HTR-8/SVneo (cell line): ENCODE measurements at regions not wholly inside any gene's neighbourhood (a gene's known extent, or its start where the extent isn't known, plus 50 kb on each side); places are given as distances from the start of the nearest gene placed in this dataset.

Experiments
- DNase-seq: peaks from one replicate; pipeline ENCODE4 v3.0.0; 2011; ENCODE audit warnings: low spot score, mixed read lengths; ENCODE audit not compliant: insufficient read length
- FAIRE-seq: peaks from 2 replicates; lab custom pipeline; 2011; peaks lifted over from hg19 to GRCh38; lab: Jason Lieb, UNC

DNA sequence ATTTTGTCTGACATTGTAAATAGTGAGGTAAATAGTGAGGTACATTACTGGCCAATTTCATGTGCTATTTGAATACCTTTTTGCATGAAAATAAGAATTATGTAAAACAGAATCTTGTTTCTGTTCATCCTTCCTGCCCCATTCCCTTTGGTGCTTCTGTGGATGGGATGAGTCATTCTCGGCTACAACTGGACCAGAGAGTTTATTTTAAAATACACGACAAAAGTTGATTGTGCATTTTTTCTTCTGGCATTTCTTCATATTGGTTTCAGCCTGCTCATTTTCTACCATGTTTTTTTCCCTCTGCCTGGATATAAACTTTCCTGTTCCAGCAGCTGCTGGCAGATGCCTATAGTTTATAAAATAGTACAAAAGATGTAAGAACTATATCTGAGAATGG is 107.5 kb downstream of the CYSLTR2 start:
- FAIRE-seq (no peak), DNase-seq (no peak)

- peak; percentile 19 for DNase-seq
- FAIRE-seq: no peak
Observed at GRCh38 chr13:48769107-48769704, 115.5 kb downstream of the CYSLTR2 start.

GRCh38 chr13:48770372-48770771 is 116.6 kb downstream of the CYSLTR2 start:
- no peak for DNase-seq
- FAIRE-seq: no peak

GRCh38 chr13:48772908-48773307 is 119.2 kb downstream of the CYSLTR2 start:
- FAIRE-seq (no peak), DNase-seq (no peak)

GRCh38 chr13:48773531-48774275 is 120.0 kb downstream of the CYSLTR2 start:
- DNase-seq (no peak), FAIRE-seq (no peak)

- DNase-seq (no peak), FAIRE-seq (no peak)
Observed at GRCh38 chr13:48775285-48775684, 121.6 kb downstream of the CYSLTR2 start.

DNA sequence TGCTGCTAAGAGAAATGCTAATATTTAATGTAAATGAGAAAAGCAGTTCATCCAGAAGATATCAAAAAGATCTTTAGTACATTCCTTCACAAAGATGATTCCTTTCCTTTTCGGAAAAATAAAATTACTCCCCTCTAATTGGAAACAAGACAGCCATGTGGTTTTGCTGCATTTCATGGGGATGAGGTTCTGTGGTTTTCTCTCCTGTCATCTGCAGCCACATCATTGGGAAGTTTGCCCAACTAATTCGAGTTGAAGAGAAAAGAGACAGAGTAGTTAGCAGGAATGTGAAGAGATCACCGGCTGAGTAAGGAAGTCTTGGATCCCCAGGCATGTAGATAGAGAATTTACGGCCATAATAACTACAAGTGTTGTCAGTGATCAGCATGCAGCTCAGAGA is 122.1 kb downstream of the CYSLTR2 start:
- DNase-seq (peak; percentile 34), FAIRE-seq (no peak)

GRCh38 chr13:48776401-48776800 is 122.7 kb downstream of the CYSLTR2 start:
- FAIRE-seq: no peak

DNA sequence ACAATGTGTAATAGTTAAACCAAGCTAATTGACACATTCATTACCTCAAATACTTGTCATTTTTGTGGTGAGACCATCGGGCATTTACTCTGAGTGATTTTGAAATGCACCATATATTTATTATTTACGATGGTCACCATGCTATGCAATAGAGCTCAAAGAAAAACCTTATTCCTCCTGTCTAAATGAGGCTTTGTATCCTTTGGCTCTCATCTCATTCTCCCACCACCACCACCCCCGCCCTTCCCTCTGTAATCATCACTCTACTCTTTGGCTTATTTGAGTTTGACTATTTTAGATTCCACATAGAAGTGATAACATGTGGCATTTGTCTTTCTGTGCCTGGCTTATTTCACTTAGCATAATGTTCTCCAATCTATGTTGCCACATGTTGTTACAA is 124.9 kb downstream of the CYSLTR2 start:
- no peak for FAIRE-seq

More at GRCh38 chr13:48776401-48776800, 122.7 kb downstream of the CYSLTR2 start:
- no peak for DNase-seq

DNA sequence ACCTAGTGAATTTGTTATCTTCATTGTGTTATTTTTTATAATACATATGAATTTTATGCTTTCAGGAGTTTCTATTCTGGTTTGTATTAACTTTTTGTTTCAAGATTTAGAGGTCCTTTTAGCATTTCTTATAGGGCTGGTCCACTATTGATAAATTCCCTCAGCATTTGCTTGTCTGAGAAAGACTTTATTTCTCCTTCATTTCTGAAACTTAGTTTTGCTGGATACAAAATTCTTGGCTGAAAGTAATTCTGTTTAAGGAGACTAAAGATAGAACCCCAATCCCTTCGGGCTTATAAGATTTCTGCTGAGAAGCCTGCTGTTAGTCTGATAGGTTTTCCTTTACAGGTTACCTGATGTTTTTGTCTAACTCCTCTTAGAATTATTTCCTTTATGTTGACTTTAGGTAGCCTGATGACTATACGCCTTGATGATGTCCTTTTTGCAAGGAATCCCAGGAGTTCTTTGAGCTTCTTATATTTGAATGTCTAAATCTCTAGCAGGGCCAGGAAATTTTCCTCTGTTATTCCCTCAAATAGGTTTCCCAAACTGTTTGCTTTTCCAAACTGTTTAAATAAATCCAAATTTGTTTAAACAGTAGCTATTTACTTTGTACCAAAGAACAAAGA is 127.1 kb downstream of the CYSLTR2 start:
- DNase-seq (no peak), FAIRE-seq (no peak)

More for the DNA sequence above, 124.9 kb downstream of the CYSLTR2 start:
- no peak for DNase-seq

- DNase-seq (no peak), FAIRE-seq (no peak)
Observed at GRCh38 chr13:48782429-48782840, 128.7 kb downstream of the CYSLTR2 start.

DNA sequence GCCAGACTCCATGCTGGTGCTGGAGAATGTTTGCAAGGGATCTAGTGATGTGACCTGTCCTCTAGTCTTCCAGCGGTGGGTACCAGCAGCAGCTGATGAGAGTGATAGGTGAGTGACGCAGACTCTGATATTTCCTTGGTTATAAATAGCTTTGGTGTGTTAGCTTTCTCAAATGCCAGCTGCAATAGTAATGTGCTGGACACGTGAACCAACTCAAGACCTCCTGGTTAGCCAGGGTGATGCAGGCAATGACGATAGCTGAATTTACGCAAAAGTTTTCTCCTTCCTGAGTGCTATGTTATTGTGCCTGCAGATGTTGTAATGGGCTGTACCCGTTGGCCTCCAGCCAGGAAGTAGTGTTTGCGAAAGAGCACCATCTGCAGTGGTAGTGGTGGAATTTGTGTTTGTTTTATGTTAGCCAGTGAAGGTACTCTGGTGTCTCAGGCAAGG is 129.5 kb downstream of the CYSLTR2 start:
- DNase-seq: peak; percentile 19
- FAIRE-seq: peak; percentile 20

GRCh38 chr13:48783695-48784230 is 130.0 kb downstream of the CYSLTR2 start:
- DNase-seq: no peak
- no peak for FAIRE-seq

DNA sequence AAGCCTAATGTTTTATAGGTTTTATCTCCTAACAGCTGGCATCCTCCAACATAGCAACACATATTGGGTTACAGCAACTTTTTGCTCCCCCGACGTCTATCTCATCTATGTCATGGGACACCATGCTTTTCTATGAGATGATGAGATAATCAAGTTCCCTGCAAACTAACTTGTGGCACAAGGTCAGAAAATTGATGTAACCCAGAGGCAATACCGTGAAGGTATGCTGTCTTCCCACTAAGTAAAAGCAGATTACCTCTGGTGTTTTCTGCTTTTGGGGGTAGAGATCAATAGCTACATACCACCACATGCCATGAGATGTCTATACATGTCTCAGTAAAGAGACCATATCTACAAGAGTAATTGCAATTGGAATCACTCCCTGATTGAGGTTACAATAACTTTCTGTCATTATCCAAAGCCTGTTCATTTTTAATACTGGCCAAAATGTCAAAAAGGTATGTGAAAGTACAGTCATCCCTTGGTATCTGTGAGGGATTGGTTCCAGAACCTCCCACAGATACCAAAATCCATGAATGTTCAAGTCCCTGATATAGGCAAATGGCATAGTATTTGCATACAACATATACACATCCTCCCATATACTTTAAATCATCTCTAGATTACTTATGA is 131.3 kb downstream of the CYSLTR2 start:
- DNase-seq (no peak), FAIRE-seq (no peak)

GRCh38 chr13:48790199-48790598 is 136.5 kb downstream of the CYSLTR2 start:
- DNase-seq: no peak
- FAIRE-seq: no peak

DNA sequence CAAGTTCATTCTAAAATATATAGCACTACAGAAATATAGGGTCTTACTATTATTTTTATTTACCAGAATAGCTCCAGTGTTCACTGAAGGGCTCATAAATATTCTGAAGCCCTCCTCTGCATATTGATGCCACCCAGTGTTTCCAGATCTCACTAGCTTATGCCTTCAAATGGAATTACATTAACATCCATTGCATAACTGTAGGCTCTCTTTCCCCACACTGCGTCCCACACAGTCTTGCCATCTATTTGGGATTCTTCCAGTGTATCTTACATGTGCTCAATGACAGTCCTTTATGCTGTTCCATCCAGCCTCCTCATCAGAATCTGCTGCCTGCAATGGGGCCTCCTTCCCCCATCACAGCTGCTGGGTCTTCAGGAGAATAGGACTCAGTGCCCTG is 137.2 kb downstream of the CYSLTR2 start:
- DNase-seq (no peak), FAIRE-seq (no peak)

GRCh38 chr13:48797127-48797526 is 143.4 kb downstream of the CYSLTR2 start:
- FAIRE-seq (no peak), DNase-seq (no peak)

GRCh38 chr13:48797761-48798160 is 144.0 kb downstream of the CYSLTR2 start:
- DNase-seq (no peak), FAIRE-seq (no peak)

- FAIRE-seq (no peak), DNase-seq (no peak)
Observed at GRCh38 chr13:48798180-48798579, 144.5 kb downstream of the CYSLTR2 start.

- no peak for FAIRE-seq
- no peak for DNase-seq
Observed at GRCh38 chr13:48801255-48801654, 147.5 kb downstream of the CYSLTR2 start.
